ENCODE measurements at regions not wholly inside any gene's neighbourhood (a gene's known extent, or its start where the extent isn't known, plus 50 kb on each side); places are given as distances from the start of the nearest gene placed in this dataset.
"Not testable (repeated sequence)": the region's sequence is repeated elsewhere in the genome, so short reads cannot be mapped to it uniquely, and the experiment has no call there.

DNA sequence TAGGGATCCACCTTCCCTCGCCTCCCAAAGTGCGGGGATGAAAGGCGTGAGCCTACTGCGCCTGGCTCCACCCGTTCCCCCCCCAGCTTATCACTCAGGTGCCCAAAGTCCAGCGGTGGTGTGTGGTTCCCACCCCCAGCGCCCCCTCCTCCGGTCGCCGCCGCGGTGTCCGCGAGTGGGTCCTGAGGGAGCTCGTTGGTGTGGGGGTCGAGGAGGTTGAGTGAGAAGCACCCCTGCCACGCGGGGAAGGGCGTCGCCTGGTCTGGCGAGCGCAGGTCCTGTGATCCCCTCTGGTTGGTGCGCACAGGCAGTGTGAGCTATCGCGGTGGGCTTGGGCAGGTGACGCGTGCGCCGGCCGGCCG lies 3900.6 kb upstream of the OR11H1 start:
- TF ChIP-seq EP300 (IDR thresholded peaks at IDR 0.05): no peak
- TF ChIP-seq, protein P1, sequence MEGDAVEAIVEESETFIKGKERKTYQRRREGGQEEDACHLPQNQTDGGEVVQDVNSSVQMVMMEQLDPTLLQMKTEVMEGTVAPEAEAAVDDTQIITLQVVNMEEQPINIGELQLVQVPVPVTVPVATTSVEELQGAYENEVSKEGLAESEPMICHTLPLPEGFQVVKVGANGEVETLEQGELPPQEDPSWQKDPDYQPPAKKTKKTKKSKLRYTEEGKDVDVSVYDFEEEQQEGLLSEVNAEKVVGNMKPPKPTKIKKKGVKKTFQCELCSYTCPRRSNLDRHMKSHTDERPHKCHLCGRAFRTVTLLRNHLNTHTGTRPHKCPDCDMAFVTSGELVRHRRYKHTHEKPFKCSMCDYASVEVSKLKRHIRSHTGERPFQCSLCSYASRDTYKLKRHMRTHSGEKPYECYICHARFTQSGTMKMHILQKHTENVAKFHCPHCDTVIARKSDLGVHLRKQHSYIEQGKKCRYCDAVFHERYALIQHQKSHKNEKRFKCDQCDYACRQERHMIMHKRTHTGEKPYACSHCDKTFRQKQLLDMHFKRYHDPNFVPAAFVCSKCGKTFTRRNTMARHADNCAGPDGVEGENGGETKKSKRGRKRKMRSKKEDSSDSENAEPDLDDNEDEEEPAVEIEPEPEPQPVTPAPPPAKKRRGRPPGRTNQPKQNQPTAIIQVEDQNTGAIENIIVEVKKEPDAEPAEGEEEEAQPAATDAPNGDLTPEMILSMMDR (IDR thresholded peaks at IDR 0.05): no peak
- no peak for TF ChIP-seq POLR2A (IDR thresholded peaks at IDR 0.05)
- no peak for TF ChIP-seq POLR2AphosphoS5 (IDR thresholded peaks at IDR 0.05)
- Histone ChIP-seq H3K9me3 (peaks cover 8 to 61% (median 51%) of the 10 kb centered on the region in 4 donors), H3K4me3 (no peak overlapping the region), H3K27ac (no peak overlapping the region), H3K27me3 (no peaks in the 10 kb centered on the region), H3K4me1 (no peaks in the 10 kb centered on the region), H3K36me3 (no peaks in the 10 kb centered on the region)
- ATAC-seq (ENCODE audit: low FRiP score in 2 of 2) (peak; percentile 39 to 81), DNase-seq (no peak)
- WGBS, 2 donors: 91 to 92% methylated on average over 31 of the region's 31 CpGs

DNA sequence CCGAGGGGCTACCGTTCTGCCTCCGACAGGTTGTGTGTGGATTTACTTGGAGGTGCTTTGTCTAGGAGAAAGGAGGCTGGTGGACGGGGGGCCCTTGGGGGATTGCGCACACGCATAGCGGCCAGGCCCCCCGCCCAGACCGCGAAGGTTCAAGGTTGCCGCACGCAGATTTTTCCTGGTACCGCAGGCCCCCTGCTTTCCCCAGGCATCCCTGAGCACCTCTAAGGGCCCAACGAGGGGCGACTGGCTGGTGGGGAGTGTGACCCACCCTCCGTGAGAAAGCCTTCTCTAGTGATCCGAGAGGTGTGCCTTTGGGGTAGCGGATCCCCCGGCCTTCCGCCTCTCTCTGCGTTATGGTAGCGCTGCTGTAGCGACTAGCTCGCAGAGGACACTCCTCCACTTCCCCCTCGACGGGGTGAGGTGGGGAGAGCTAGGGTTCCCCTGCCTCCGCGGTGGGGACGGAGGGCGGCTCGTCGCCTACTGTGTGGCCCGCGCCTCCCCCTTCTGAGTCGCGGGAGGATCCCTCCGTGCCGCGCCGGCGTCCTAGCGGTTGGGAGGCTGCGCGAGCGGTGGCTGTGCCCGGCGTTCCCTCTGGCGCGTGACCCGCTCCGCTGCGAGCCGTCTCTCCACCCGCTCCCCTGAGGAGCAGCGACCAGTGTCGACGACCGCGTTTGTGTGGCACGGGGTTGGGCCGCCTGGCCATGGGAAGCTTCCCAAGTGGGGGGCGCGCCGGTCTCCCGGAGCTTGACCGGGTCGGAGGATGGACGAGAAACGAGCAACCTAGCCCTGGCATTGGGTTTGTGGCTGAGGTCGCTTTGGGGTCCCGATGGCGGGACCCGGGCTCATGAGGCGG lies 3900.0 kb upstream of the OR11H1 start:
- no peaks in the 10 kb centered on the region for H3K4me1 ChIP-seq
- ATAC-seq (ENCODE audit: low FRiP score in 2 of 2) (peak; percentile 51 to 68), DNase-seq (peak in 1 of 2 donors; percentile 88)
- H3K9me3 ChIP-seq: peaks cover 8 to 61% (median 49%) of the 10 kb centered on the region in 4 donors
- TF ChIP-seq POLR2AphosphoS5 (IDR thresholded peaks at IDR 0.05): no peak
- TF ChIP-seq EP300 (IDR thresholded peaks at IDR 0.05): no peak
- TF ChIP-seq POLR2A (IDR thresholded peaks at IDR 0.05): no peak
- TF ChIP-seq, protein P1 (IDR thresholded peaks at IDR 0.05): no peak
- 90 to 94% methylated on average over 74 of the region's 74 CpGs for WGBS, 2 donors
- H3K27me3 ChIP-seq: no peaks in the 10 kb centered on the region
- no peaks in the 10 kb centered on the region for H3K36me3 ChIP-seq
- no peak overlapping the region for H3K27ac ChIP-seq
- H3K4me3 ChIP-seq: no peak overlapping the region

DNA sequence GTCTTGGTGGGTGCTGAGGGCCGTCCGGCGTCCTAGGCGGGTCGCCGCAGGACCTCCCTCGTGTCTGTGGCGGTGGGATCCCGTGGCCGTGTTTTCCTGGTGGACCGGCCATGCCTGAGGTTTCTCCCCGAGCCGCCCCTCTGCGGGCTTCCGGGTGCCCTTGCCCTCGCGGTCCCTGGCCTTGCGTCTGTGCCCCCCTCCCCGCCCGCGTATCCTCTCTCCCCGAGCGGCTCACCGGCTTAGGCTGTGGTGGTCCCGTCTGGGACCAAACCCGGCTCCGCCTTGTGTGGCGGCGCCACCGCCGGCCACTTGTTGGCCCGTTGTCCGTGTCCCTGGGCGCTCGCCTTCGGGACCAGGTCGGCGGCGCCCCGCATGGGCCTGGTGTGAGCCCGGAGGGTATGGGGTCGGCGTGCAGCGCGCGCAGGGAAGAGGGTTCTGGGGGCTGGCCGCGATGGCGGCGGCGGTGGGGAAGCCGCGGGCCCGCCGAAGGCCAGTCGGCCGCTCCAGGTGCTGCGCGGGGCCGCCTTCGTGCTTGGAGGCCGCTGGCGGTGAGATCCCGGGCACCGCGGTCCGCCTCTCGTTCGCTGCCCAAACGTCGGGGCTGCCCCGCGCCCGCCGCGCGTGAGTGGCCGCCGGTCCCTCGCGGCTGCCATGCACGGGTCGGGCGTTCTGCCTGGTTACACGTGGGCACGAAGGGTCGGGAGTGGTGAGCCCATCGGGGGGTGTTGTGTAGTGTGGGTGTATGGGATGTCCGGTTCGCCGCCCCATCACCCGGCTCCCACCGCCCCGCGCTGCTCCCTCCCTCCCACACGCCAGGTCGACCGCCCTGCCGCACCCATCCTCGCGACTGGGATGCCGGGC lies 3899.1 kb upstream of the OR11H1 start:
- peak in 1 of 2 donors; percentile 87 for DNase-seq
- Histone ChIP-seq H3K27me3 (no peaks in the 10 kb centered on the region), H3K27ac (no peak overlapping the region), H3K4me1 (no peaks in the 10 kb centered on the region), H3K4me3 (no peak overlapping the region), H3K9me3 (peaks cover 8 to 61% (median 48%) of the 10 kb centered on the region in 4 donors), H3K36me3 (no peaks in the 10 kb centered on the region)
- 86 to 94% methylated on average over 102 of the region's 102 CpGs for WGBS, 2 donors
- TF ChIP-seq EP300 (IDR thresholded peaks at IDR 0.05) (no peak), POLR2AphosphoS5 (IDR thresholded peaks at IDR 0.05) (no peak), POLR2A (IDR thresholded peaks at IDR 0.05) (no peak)
- TF ChIP-seq, protein P1 (IDR thresholded peaks at IDR 0.05): no peak
- peak; percentile 67 to 79 for ATAC-seq (ENCODE audit: low FRiP score in 2 of 2)

DNA sequence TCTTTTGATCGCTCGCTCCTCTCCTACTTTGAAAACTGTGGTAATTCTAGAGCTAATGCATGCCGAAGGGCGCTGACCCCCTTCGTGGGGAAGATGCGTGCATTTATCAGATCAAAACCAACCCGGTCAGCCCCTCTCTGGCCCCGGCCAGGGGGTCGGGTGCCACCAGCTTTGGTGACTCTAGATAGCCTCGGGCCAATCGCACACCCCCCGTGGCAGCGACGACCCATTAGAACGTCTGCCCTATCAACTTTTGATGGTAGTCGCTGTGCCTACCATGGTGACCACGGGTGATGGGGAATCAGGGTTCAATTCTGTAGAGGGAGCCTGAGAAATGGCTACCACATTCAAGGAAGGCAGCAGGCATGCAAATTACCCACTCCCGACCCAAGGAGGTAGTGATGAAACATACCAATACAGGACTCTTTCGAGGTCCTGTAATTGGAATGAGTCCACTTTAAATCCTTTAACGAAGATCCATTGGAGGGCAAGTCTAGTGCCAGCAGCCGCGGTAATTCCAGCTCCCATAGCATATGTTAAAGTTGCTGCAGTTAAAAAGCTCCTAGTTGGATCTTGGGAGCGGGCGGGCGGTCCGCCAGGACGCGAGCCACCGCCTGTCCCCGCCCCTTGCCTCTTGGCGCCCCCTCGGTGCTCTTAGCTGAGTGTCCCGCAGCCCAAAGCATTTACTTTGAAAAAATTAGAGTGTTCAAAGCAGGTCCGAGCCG lies 3898.2 kb upstream of the OR11H1 start:
- Histone ChIP-seq H3K36me3 (no peaks in the 10 kb centered on the region), H3K27ac (no peak overlapping the region), H3K9me3 (peaks cover 8 to 57% (median 45%) of the 10 kb centered on the region in 4 donors), H3K4me1 (no peaks in the 10 kb centered on the region), H3K4me3 (no peak overlapping the region), H3K27me3 (no peaks in the 10 kb centered on the region)
- DNase-seq (peak in 1 of 2 donors; percentile 82), ATAC-seq (ENCODE audit: low FRiP score in 2 of 2) (no peak)
- TF ChIP-seq EP300 (IDR thresholded peaks at IDR 0.05) (no peak), POLR2AphosphoS5 (IDR thresholded peaks at IDR 0.05) (no peak), POLR2A (IDR thresholded peaks at IDR 0.05) (no peak)
- TF ChIP-seq, protein P1 (IDR thresholded peaks at IDR 0.05): no peak
- WGBS, 2 donors: 90 to 91% methylated on average over 35 of the region's 35 CpGs

DNA sequence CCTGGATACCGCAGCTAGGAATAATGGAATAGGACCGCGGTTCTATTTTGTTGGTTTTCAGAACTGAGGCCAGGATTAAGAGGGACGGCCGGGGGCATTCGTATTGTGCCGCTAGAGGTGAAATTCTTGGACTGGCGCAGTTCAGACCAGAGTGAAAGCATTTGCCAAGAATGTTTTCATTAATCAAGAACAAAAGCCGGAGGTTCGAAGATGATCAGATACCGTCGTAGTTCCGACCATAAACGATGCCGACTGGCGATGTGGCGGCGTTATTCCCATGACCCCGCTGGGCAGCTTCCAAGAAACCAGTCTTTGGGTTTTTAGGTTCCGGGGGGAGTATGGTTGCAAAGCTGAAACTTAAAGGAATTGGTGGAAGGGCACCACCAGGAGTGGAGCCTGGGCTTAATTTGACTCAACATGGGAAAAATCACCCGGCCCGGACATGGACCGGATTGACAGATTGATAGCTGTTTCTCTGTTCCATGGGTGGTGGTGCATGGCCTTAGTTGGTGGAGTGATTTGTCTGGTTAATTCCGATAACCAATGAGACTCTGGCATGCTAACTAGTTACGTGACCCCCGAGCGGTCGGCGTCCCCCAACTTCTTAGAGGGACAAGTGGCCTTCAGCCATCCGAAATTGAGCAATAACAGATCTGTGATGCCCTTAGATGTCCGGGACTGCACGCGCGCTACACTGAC lies 3897.5 kb upstream of the OR11H1 start:
- not testable (repeated sequence) for H3K27me3 ChIP-seq; H3K4me1 ChIP-seq; H3K4me3 ChIP-seq; ATAC-seq (ENCODE audit: low FRiP score in 2 of 2); H3K27ac ChIP-seq; H3K36me3 ChIP-seq
- peak in 1 of 2 donors; percentile 29 for DNase-seq
- WGBS, 2 donors: 91 to 92% methylated on average over 34 of the region's 34 CpGs
- peaks cover 8 to 55% (median 44%) of the 10 kb centered on the region in 4 donors for H3K9me3 ChIP-seq
